GM19238 (cell line): ENCODE measurements at regions not wholly inside any gene's neighbourhood (a gene's known extent, or its start where the extent isn't known, plus 50 kb on each side); places are given as distances from the start of the nearest gene placed in this dataset.
"Not testable (repeated sequence)": the region's sequence is repeated elsewhere in the genome, so short reads cannot be mapped to it uniquely, and the experiment has no call there.

Experiments
- DNase-seq: peaks from one replicate; pipeline ENCODE4 v3.0.0; 2011; ENCODE audit warnings: low spot score; ENCODE audit not compliant: insufficient read length

- no peak for DNase-seq
These were observed 132.0 kb upstream of the SV2C start for GRCh38 chr5:75951158-75951557.

DNA sequence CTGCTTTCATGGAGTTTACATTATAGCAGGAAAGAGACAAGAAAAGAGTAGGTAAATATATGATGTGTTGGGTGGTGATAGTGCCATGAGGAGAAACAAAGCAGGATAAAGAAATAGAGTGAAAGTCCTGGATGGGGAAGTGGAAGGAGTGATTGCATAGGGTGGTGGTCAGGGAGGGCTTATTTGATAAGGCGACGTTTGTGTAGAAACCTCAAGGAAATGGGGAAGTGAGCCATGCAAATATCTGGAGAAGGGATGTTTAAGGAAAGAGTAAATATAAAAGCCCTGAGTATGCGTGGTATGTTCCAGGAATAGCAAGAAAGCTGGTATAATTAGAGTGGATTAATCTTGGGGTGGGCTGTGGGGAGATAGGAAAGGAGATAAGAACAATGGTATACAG is 134.7 kb upstream of the SV2C start:
- no peak for DNase-seq

- DNase-seq: no peak
These were observed 142.8 kb upstream of the SV2C start for GRCh38 chr5:75940418-75940817.

GRCh38 chr5:75935572-75935971 is 147.6 kb upstream of the SV2C start:
- no peak for DNase-seq

- no peak for DNase-seq
These were observed 149.7 kb upstream of the SV2C start for GRCh38 chr5:75933489-75933888.

DNA sequence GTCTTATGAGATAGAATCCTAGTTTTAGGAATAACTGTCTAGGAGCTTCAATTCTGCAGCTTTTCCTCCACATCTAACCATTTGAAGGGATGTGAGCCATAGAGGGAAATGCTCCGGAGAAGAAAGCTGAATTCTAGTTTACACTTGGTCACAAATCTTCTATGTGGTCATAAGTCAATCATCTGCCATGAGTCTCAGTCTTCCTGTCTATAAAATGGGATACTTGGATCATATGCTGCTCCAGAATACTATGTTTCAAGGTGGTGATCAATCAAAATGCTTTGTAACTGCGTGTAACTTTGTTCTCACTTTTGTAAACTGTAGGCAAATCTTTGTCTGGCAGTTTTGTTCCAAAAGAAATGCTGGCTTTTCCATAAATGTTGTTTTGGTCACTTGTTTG is 152.0 kb upstream of the SV2C start:
- DNase-seq: no peak

GRCh38 chr5:75928992-75929391 is 154.2 kb upstream of the SV2C start:
- no peak for DNase-seq

GRCh38 chr5:75922480-75922879 is 160.7 kb upstream of the SV2C start:
- DNase-seq: no peak

DNA sequence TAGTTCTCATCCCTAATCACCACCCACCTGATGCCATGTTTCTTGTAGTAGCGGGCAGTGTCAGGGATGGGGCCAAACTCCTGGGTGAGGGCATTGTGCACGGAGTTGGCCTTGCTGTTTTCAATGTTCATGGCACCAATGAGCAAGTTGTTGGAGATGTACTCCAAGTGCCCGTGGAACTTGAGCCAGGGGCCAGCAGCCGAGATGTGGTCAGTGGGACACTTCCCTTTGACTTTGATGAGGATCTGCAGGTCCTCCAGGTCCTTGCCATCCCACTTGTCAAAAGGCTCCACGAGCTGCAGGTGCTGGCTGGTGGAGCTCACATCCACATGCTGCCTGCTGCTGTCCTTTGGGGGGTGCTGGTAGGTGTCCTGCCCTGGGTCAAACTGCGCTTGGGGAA is 162.2 kb upstream of the SV2C start:
- no peak for DNase-seq

- no peak for DNase-seq
These were observed 167.0 kb upstream of the SV2C start for GRCh38 chr5:75916144-75916543.

DNA sequence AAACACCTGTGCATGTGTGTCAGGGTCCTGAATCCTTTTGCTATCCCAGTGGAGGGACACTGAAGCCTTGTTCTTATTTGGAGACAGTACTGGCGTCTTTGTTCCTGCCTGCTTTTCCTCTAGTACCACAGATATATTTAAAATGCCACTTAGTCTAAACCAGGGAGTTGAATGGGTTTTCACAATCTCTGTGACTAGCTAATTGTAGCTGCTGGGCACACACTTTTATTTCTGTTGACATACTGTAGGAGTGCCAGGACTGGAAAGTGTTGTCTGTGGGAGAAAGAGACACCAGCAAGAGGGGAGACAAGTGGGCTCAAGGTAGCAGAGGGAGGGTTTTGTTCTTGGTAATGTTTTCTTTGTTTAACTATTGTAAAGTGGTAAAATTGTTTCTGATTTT is 174.0 kb upstream of the SV2C start:
- DNase-seq: no peak

GRCh38 chr5:75907651-75908050 is 175.5 kb upstream of the SV2C start:
- DNase-seq: no peak

DNA sequence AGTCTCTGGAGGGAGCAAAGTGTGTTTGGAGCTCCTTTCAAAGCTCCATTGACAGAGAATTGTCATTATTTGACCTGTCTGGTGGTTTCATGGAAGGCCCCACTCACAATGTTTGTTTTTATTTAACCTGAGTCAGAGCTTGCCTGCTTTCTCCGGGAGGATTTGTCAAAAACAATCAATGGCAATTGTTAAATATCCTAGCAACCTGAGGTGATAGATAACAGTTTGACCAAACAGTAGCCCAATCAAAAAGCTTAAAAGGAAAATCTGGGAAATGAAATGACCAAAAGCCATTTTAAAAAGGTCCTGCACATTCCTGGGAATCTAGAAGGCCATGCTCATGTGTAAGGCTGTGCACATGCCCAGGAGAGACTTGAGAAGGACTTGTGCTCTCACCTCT is 177.2 kb upstream of the POC5 start:
- no peak for DNase-seq

DNA sequence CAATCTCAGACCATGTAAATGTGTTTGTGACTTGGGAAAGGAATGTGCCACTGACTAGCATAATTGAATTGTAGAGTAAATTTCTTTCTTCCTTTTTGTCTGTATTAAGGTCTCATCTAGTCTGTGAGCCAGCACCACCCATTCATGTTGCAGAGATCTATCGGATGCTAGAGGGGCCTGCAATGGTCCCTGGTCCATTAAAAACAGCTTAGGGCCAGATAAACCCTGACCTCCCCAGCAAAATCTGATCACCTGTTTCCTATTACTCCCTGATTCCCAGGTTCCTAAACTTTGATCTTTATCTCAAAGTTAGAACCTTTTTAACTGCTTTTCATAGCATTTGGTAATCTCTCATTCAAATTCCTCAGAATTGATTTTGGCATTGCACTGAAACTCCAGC is 174.5 kb upstream of the POC5 start:
- no peak for DNase-seq

- no peak for DNase-seq
These were observed 173.8 kb upstream of the POC5 start for GRCh38 chr5:75891020-75891419.

DNA sequence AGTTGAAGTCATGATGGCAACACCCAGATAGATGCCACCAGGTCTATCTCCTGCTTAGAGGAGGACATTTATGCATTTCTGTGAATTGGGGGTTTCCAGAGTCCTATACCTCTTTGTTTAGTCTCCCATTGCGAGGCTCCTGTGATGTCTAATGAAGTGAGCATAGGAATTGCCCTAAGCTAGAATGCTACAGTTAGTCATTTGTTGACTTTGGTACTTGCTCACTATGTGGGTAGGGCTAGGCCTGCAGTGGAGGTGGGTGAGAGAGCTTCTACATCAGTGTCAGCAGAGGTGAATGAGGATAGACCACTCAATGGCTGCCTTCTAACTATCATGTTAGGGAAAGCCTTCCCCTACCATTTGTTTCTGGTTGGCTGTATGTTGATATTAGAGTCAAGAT is 173.3 kb upstream of the POC5 start:
- no peak for DNase-seq

DNA sequence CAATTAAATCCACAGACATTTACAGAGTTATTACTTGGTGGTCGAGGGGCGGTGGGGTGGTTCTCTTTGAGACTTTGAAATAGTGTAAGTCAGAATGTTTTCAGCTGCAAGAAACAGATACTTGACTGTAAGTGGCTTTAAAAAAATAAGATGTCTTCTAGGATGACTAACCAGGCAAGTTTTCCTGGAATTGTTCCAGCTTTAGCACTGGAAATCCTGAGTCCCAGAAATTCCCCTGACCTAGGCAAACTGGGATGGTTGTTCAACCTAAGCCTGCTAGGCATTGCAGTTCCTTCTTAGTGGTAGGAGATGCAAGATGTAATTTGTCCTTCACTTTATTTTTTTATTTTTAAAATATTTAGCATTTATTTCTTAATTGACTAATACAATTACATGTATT is 169.5 kb upstream of the POC5 start:
- DNase-seq: no peak

DNA sequence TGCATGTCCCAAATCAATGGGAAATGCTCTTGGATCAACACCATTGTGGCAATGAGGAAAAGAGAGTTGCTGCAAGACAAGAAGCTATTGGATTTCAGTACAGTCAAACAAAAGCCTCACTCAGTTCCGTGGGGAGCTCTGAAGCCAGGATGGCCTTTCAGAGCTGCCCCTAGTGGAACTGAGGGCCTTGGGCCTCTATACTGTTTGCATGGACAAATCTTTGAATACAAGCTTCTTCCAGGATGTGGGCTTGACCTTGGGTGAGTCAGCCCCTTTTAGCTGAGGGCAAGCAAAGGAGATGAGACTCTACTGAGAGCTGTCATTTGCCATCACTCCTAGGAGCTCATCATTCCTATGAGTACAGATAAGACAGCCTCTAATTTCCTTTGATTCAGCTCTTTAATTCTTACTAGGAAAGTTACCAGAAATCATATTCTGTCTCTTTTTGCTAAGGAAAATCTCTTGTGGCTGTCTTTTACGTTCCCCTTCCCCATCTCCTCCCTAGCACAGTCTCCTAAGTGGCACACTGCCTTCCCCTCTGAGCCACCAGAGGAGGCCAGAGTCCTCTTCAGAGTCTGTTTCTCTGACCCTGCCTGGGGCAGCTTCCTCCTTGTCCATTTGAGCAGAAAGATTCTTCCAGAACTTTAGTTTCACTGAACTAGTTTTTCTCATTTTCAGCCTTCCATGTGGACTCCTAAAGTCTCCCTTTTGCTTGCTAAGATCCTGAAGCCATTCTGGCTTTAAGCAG is 168.8 kb upstream of the POC5 start:
- DNase-seq: no peak

- DNase-seq: no peak
These were observed 168.1 kb upstream of the POC5 start for GRCh38 chr5:75885321-75885720.

GRCh38 chr5:75869891-75870290 is 152.7 kb upstream of the POC5 start:
- no peak for DNase-seq

DNA sequence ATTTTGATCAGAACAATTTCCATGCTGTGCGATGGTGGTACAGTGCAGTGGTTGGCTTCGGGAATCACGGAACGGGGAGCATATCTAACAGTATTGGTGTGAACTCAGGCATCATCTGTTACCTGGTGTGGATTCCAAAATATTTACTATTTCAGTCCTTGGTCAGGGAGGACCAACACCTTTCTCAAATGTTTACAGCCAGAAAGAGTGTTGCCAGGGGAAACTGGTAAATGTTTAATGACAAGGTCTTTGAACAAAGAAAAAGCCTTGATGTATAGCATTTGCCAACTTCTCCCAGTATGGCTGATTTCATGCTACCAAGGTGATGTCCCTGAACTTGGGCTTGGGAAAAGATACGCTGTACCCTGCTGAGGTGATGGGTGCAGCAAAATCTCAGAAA is 145.6 kb upstream of the POC5 start:
- no peak for DNase-seq

- not testable (repeated sequence) for DNase-seq
These were observed 142.4 kb upstream of the POC5 start for GRCh38 chr5:75859621-75860020.

GRCh38 chr5:75856056-75856455 is 138.8 kb upstream of the POC5 start:
- no peak for DNase-seq

GRCh38 chr5:75848077-75848476 is 130.8 kb upstream of the POC5 start:
- no peak for DNase-seq
